HG03108 (cell line): ENCODE measurements at regions not wholly inside any gene's neighbourhood (a gene's known extent, or its start where the extent isn't known, plus 50 kb on each side); places are given as distances from the start of the nearest gene placed in this dataset.

Experiments
- ATAC-seq: cut with Tn5 transposase; IDR thresholded peaks from one replicate; pipeline ENCODE4 v1.9.1; 2021; ENCODE audit warnings: moderate library complexity; ENCODE audit not compliant: unreplicated experiment

DNA sequence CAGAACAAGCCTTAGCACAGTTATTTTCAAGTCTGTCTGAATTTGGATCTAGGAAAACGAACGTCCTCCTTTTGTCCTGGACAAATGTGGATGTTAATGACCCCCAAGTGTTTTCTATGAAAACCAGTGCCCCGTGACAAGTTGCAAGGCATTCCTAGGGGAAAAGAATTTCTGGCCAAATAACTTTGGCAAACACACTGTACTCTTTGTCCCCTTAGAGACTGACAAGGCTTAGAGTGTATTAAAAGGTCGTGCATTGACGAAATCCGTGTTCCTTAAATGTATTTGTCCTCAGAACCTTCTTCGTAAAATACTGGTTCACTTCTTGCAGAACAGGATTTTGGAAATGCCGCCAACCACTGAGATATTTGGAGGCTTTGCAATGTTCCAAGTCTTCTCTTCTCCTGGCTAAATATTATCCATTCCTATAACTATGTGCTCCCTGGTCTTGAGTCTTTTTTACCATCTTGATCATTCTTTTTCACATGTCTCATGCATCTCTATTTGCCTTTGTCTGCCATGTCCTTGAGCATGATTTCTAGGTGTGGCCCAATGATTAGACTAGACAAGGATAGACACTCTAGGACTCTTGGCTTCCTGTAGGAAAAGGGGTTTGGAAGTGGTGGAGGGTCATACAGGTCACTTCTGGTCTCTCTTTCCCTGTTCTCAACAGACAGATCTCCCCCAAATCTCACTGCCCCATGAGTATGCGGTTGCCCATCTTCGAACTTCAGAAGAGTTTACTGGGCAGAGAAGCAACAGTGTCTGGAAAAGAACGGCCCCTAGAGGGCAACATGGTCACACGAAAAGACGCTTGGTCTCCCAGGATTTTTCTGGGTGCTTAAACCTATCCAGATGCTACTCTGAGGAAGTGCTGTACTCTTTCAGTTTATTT is 117.5 kb downstream of the EDEM1 start:
- peak; percentile 58 for ATAC-seq

DNA sequence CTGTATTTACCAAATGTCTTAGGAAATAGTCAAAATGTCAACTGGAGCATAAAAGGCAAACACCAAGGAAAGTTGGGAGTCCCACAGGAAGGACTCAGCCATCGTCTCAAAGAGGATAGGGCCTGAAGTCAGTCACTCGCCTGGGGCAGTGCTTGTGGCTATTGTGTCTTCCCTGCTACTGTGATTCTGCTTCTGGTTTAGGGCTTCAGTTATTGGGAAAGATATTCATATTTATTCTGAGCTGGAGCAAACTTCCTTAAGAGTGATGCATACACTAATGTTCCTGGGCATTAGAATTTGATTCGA is 118.1 kb downstream of the EDEM1 start:
- no peak for ATAC-seq

DNA sequence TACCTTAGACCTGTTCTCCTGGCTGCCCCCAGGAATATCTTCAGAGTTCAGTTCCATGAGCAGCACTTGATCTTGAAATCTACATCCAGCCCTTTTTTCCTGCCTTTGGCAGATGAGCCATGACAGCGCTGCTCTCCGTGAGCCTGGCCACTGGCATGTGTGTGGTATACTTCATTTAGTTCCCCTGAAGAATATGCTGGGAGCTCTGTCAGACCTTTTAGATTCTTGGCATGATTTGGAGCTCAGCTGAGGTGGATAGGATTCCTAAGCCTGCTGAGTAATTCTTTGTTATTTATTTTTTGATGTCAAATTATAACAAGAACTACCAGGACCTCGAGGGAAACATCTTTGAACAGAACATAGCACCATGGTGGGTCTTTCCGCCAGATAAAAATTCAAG is 121.7 kb downstream of the EDEM1 start:
- no peak for ATAC-seq

DNA sequence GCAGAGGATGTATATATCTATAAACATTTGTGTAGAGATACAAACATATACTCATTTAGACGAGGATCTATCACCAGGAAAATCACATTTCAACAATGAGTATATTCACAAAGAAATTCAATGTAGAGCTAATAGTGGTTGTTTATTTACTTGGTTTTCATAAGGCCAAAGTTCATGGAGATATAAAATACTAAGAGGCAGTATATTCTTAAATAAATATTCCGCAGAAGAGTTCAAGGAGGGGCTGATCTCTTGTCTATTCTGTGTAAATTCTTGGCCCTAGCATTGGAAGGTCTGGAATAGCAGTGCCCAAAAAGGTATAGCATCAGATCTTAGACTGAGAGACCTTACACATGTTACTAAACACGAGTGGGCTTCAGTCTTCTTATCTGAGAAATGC is 122.1 kb downstream of the EDEM1 start:
- ATAC-seq: no peak

DNA sequence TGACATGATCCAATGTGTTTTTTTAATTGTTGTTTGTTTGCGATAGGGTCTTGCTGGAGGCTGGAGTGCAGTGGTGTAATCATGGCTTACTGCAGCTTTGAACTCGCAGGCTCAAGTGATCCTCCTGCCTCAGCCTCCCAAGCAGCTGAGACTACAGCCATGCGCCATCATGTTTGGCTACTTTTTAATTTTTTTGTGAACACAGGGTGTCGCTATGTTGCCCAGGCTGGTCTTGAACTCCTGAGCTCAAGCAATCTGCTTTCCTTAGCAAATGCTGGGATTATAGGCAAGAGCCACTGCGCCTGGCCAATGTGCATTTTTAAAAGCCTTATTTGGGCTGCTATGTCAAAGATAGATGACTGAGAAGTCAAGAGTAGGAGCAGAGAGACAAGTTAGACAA is 123.0 kb downstream of the EDEM1 start:
- no peak for ATAC-seq

DNA sequence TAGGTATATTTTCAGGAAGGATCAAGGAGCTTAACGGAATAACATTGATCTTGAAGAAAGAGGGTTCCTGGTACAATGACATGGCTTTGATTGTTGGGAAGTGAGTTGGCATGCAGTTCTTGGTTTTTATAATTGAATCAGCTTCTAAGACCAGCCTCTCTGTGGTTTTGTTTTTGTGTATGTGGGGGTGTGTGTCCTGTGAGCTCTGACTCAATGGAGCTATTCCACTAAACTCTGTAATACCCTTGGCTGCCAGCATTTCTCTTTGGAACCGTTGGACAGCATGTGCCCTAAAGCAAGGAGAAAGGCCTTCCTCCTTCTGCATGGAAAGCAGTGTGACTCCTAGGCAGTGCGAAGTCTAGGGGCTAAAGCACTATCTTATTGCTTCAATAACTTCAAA is 124.8 kb downstream of the EDEM1 start:
- no peak for ATAC-seq

DNA sequence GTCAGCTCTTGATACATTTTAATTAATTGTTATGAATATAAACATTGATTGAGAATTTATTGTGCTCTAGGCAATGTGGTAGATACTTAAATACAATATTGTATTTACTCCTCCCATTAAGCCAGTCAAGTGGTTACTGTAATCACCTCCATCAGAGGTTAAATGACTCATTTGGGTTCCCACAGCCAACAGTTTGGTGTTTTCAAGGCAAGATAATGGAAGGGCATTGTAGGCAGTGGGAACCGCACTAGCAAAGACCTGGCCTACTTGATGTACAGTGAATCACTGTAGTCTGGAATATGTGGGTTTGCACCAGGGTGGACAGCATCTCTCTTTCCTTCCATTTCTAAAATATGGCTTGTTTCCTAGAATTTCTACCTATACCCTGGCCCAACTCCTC is 127.4 kb downstream of the EDEM1 start:
- no peak for ATAC-seq

DNA sequence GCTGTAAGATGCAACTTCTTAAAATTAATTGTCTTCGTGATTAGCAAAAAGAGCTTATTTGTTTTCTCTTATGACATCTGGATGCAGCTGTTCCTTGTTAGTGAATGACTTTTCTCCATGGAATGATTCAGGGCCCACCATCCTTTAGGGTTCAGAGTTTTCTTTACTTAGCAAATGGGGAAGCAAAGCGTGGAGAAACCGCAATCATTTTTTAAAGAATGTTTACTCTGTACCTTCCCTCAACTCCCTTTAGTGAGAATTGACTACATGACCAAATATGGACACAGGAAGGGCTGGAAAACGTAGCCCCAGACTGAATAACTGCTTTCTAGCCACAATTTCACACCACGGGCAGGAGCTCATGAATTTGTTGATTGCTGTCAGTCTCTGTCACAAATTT is 130.1 kb downstream of the EDEM1 start:
- ATAC-seq: no peak

DNA sequence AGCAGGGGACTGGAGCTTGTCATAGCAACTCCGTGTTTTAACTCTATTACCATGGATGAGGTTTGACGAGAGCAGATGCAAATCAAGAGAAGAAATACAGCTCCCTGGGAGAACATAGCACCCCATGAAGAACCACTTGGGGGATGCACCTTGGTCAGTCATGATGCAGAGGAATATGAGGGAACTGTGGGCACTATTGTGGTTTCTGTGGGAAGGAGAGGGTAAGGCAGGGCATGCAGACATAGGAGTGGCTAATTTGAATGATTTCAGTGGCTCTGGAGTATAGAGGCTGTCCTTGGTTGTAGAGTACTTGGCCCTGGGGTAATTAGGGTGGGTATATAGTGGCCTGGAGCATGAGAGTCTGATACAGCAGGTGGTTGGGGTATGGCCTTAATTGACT is 131.9 kb downstream of the EDEM1 start:
- ATAC-seq: no peak

DNA sequence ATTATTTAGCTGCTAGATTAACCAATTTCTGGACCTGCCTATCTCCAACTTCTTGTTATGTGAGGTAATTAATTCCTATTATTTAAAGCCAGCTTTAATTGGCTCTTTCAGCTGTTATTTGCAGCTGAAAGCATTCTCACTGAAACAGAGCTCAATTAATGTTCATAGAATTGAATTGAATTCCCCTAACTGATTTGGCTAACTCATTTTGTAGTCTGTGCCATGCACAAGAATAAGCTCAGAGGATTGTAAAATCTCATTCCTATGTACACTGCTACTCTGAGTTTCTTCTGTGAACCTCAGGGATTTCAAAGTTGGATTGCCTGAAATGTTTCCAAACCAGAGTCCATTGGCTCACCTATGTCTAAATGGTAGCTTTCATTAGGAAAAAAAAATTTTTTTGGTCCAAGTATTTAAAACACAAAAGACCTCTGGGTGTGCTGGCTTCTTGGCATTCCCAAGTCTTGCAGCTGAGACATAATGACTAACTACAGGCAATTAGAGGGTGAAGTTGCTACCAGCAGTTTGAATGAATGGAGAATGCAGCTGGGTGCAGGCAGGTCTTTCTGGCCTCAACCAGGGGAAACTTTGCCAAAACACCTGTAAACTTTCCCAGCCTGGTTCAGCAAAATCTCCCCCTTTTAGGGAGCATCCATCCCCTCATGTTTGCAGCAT is 134.3 kb downstream of the EDEM1 start:
- no peak for ATAC-seq

DNA sequence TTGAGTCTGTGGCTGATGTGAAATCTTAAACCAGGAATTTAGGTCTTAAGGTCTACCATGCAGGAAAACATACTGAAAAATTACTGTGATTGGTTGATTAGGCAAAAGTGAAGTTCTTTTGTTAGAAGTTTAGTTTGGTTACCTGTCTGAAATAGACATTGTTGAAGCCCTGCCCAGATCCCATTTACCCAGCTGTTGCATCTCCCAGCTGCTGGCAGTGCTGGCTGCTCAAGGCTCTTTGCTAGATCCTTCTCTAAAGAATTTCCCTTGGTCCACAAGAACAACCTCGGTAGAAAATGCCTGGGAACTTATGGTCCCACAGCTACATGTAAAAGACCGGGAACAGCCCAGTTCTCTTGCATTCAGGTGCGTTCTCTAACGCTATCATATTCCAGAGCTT is 137.3 kb downstream of the EDEM1 start:
- ATAC-seq: no peak

DNA sequence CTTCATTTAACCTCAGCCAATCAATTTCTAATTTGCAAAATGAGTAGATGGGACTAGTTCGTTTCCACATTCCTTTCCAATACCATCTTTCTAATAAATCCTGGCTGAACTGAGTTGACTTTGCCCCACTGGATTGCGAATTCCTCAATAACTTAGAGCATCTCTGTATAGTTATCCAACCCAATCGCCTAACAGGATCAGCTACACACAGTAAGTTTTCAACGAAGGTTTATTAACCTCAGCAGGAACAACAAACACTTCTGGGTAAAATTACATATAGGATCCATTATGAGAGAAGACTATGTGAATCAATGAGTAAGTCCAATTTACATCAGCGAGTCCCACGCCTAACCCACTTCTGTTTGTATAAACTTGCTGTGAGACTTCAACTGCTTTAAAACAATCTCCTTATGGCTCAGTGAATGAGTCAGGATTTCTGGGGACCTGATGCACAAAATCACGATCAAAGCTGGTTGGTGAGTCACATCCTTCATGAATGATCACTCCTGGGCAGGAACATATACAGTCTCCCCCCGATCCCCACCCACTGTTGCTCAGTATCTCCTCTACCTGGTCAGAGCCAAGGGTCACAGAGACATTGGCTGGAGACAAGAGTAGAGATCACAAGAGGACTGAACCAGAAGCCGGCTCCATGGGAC is 142.8 kb downstream of the EDEM1 start:
- no peak for ATAC-seq

DNA sequence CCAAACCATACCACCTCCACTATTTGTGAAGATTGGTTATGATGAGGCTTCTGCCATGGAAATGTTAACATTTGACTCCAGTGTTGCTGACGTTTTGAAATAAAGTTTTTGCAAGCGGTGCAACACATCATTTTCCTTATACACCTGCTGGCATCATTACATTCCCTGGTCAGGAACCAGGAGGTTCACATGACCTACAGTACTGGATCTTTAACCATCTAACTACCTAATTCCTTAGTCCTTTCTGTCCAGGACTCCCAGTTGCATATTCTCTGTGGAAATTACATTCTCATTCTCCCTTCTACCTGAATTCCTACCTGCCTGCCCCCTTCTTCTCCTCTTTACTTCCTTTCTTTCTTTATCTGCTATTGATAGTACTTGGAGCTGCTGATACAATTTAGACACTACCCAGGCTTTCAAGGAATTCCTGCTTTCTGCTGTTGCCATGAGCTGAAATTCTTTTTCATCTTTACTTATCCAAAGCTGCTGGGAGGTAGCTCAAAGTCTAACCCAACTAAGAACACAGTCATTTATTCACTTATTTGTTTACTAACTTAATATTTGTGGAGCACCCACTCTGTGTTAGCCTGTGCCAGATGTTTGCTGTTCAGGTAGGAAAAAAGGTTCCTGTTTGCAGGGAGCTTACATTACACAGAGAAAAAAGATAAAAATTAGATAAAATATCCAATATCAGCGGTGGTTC is 144.2 kb downstream of the EDEM1 start:
- ATAC-seq: no peak

DNA sequence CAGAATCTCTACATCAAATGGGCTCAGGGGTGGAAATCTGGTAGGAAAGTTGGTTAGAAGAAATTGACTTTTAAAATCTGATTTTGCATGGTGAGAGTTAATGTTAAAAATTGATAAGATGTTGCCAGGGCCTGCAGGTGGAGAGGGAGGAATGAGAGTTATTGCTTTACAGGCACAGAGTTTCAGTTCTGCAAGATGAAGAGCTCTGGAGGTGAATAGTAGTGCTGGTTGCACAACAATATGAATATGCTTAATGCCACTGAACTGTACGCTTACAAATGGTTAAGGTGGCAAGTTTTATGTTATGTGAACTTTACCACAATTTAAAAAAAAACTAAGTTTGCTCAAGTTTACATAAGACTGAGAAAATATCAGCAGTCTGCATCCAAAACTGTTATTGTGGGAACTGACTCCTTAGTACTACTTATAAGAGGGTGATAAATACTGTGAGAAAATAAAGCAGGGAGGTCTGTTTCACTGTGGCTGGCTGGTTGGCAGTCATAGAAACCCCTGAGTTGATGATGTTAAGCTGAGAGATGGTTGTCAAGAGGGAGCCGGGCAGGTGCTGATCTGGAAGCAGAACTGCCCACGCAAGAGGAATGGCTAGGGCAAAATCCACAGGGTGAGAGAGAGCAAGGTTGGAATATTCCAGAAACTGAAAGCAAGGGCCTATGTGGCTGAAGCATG is 144.9 kb downstream of the EDEM1 start:
- ATAC-seq: no peak

DNA sequence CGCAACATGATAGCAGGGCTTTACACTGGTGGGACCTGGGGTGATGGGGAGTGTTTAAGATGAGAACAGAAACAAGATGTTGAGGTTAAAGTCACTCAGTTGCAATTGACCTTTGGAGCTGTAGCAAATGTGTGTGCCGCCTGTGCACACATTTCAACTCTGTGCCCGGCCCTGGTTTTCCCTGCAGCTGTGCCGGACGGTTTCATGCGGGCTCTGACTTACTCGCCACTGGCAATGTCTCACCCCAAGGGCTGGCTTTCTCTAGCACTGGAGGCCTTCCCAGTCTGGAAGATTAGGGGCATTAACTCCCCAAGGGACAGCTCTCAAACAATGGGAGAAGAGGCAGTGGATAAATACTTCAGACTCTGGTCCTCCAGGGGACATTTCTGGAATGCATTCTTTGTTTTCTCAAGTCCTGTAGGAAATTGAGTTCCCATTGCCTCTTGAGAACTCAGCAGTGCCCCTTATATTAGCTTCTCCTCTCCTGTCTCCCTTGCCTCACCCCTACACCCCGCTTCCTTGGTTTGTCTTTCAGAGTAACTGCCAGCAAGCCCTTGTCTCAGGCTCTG is 152.5 kb downstream of the EDEM1 start:
- no peak for ATAC-seq

DNA sequence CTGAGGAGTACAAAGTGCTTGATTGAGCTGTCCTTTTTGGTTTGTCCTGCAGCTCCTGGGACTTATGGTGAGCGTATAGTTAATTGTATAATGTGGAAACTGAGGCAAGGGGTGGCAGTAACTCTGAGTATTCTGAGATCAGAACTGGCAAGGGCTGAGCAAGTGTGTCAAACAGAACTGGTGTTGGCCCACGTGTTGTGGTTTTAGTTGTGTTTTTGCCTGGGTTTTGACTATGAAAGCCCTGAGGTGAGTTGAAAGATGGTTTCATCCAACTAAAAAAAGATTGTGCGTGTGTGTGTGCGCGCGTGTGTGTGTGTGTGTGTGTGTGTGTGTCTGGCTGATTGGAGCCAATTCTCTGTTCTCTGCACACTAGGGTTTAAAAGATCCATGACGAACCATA is 154.1 kb downstream of the EDEM1 start:
- ATAC-seq: no peak

DNA sequence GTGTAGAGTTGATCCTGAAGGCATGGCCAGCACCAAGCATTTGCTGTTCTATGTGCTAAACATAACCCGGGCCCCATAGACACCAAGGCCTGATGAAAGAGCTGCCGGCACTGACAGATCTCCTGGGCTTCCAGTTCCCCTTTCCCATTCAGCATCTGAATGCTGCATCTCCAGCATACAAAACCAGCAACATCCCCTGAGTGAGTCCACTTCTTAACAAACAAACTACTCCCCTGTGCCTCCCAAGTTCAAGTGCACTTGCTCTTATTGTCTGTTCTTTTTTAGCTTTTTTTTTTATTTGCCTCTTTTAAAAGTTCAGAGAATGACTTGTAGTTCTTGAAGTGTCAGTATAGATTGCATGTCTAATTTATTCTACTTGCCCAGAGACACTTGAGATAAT is 156.0 kb downstream of the EDEM1 start:
- ATAC-seq: no peak

DNA sequence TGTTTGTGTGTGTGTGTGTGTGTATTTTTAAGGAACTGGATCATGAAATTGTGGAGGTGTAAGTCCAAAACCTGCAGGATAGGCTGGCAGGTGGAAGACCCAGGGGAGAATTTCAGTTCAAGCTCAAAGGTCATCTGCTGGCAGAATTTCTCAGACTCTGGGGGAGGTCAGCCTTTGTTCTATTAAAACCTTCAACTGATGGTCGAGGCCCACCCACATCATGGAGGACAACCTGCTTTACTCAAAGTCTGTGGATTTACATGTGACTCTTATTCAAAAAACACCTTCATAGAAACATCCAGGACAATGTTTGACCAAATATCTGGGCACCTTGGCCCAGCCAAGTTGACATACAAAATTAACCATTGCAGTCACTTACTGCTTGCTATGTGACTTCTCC is 157.2 kb downstream of the EDEM1 start:
- no peak for ATAC-seq

DNA sequence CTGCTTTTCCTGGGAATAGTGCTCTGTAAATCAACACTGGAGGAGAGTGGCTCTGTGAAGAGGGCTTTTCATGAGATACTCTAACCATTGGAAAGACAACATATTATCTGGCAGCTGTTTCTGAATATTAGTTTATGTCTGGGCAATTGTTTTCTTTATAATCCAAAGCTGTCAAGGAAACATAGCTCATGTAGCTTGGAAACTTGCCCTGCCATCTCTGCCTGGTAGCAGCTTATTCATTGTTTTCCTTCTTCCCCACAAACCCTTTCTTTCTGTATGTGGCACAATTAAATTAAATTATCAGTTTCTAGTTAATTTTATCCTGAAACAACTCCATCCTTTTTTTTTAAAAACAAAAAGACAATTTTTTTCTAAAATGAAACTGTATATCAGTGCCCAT is 160.0 kb downstream of the EDEM1 start:
- no peak for ATAC-seq

DNA sequence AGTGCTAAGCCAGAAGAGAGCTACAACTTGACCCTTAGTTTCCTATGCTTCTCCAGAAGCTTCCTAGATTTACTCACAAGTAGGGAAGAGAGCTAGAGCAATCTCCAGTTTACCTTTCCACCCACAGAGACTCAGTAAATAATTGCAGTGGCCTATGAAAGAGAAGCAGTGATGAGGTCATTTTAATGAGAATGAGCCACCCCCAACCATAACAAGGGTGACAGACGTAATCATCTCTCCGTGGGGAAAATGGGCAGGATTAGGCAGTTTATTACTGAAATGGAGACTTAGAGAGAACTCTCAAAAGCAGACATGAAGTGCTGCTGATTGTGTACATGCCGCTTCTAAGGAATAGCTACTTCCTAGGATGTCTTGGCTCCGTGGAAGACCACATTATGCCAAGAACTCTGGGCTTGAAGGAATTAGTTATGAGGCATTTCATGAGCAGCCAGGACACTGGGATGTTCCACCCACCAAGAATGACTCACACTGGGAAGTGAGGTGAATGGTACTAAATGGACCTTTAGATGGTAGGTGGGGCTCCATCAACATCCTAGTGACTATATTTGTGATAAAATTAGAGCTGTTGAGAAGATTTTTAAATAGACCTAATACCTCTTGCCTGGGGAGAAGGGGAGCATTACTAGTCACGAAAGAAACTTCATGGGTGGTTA is 160.9 kb downstream of the EDEM1 start:
- no peak for ATAC-seq
